CD1c-positive myeloid dendritic cell (primary cell): ENCODE measurements at regions not wholly inside any gene's neighbourhood (a gene's known extent, or its start where the extent isn't known, plus 50 kb on each side); places are given as distances from the start of the nearest gene placed in this dataset.

Experiments used
- DNase-seq: peaks from one replicate; pipeline ENCODE4 v3.0.0-alpha.2; 2016; ENCODE audit errors: extremely low spot score

DNA sequence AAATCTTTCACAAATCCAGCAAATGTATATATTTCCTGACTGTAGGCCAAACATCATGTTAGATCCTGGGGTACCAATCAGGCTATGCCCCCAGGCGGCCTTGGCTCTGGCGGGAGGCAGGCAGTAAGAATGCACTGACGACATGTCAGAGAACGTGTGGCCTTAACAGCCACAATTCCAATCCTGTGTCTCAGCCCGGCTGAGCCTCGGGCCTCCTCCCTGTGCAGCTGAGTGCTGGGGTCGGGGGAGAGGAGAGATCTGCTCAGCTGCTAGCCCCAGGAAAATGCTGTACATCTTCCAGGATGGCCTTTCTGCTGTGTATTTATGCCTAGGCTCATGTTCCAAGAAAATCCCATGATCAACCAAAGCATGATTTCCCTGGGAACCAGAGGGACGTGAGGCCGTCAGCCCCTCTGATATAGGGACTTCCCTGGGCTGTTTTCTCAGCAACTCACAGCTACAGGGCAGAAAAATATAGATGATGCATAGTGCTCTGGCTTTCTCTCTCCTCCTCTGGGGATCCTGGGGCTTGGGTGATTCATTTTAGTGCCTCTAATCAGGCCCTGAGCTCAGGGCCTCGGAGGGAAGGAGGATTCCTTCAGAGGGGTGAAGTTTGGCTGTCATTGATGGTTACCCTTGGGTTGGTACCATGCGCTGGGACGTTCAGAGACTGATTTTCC is 604.0 kb downstream of the HS3ST4 start:
- DNase-seq = no peak

DNA sequence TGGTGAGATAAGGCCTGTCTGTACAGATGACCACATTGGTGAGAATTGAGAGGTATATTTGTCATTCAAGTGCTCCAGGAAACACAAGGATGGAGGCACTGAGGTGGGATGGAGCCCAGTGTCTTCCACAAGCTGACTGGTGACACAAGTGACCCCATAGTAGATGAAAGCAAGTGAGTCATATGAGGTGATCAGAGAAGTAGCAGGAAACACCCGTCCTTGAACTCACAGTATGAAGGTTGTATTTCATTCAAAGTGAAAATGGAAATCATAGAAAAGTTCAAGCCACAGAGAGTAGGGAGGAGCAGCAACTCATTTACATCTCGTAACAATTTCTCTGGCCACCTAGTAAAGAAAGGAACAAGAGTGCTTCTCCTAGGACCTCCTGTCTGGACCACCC is 609.8 kb downstream of the HS3ST4 start:
- DNase-seq = no peak

DNA sequence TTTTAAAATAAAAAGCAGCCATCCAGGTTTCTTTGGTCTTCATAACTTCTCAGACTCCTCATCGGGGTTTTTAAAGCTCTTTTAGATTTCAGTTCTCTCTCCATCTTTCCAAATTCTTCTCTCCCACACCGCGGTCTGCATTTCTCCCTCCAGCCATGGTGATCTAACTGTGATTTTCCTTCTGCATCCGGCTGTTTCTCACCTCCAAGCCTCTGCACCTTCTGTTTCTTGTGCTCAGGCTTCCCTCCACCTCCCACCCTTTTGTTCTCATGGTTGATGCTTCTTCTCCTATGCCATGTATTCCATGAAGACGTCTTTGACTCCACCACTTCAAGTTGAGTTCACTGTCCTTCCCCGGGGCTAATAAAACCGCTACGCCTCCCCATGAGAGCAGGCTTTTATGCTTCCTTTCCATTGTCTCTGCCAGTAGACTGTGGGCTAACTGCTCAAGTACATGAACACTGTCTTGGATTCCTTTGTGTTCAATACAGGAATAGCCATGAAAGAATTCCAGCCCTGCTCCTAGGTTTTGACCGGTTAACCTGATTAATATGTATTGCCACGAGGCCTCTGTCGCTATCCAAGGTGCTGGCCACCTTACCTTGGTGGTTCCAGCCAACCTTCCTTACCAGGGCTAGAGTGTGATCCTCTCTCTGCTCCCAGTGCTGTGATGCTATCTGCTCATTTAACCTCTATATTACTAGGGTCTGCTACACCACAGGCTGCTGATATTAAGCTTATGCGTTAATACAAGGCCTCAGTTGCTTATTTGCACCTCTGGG is 625.1 kb downstream of the HS3ST4 start:
- no peak for DNase-seq

DNA sequence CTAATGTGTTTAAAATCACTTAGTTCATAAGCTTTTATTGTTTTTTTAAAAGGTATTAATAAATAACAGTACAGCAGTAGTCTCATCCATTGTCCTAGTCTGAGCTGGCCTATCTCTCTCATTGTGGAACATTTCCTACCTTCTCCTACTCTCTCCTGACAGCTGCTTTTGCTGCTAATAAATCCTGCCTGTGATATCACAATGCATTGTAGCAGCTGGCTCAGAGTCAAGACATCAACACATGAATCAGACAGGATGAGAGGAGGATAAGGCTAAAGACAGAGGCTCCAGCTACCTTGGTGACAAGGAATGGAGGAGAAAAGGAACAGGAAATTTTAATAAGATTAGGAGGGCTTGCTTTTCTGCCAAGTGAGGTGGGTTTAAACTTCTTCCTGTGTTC is 626.1 kb downstream of the HS3ST4 start:
- DNase-seq = no peak

DNA sequence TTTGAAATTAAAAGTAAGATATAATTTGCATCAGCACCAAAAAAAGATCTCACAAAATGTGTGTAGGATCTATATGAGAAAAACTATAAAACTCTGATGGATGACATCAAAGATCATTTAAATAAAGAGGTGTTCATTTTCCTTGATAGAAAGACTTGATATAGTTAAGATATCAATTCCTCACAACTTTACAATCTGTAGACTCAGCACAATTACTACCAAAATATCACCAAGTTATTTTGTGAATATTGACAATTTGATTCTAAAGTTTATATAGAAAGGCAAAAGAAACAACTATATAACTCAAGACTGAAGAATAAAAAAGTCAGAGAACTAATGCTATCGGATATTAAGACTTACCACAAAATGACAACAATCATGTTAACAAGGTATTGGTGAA is 638.9 kb downstream of the HS3ST4 start:
- no peak for DNase-seq

DNA sequence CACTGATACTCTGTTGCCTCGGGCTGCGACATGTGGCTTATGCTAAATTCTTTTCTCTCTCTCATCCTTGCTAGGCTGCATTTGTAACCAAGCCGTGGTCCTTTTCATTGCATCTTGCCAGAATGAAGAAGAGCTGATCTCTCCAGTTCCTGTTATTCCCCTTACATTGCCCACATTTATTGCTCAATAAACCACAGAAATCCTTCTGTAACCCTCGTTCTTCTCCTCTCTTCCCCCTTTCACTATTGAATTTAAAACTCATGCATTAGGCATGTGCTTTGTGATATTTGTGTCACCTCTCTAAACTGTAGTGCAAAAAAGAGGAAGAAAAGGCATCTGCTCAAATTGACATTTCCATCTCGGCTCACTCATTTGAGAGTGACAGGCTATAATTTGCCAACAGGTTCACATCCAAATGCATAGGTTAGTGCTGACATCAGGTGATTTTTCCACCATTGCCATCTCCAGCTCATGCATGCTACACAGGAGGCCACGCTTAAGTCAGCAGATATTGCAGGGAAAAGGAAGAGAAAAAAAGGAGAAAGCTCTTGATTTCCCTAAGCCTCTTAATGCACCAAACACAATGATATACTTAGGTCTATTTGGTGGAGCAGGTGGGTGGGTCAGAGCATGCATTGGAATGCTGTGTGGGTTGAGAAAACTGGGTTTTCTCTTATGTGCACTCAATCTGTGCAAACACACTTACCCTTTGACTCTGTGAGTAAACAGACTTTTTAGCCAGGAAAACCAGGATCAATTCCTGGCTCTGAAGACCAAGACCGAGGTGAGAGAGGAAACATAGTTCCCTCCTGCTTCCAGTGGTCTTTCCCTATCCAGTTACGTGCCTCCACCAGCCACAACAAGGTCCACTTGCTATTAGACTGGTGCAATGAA is 642.7 kb downstream of the HS3ST4 start:
- DNase-seq = no peak

DNA sequence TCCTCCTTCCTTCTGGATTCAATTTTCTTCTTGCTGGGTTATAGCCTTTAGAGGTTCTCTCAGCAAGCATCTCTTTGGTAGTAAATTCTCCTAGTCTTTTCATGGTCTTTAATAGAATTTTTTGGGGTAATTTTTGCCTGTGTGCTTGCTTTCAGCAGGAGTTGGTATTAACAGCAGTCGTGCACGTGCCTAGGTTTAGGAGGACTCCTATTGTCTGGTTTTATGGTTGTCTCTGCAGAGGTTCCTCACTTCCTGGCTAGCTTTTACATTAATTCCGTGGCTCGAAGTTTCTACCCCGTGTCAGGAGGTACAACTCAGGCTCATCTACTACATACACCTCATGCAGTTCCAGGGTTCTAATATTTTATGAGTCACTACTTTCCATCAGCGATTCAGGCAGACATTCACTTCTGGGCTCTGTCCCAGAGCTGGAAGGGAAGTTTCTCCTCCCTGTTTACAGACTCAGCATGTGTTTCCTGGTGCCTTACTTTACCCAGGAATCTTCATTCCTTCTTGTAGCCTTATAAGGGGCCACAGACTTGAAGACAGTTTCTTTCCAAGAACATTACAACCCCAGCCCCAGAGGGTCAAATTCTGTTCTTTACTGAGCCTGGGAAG is 643.6 kb downstream of the HS3ST4 start:
- DNase-seq = no peak

- DNase-seq = no peak
Observed at GRCh38 chr16:26342621-26343020, 650.9 kb downstream of the HS3ST4 start.

GRCh38 chr16:26344240-26344776 is 652.5 kb downstream of the HS3ST4 start:
- no peak for DNase-seq

DNA sequence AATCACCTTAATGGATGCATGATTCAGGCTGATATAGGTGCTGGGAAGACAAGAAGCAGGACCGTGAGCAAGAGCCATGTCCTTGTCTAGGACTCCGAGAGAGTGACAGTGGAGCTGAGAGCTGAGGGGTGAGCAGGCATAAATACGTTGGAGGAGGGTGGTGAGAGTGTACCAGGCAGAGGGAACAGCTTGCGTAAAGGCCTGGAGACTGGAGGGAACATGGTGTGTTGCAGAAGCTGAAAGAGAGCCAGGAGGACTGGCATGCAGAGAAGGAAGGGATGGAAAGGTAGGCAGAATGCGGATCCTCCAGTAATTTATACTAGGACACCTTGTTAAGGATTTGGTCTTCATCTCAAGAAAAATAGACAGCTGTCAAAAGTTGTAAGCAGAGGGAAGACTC is 653.2 kb downstream of the HS3ST4 start:
- no peak for DNase-seq

DNA sequence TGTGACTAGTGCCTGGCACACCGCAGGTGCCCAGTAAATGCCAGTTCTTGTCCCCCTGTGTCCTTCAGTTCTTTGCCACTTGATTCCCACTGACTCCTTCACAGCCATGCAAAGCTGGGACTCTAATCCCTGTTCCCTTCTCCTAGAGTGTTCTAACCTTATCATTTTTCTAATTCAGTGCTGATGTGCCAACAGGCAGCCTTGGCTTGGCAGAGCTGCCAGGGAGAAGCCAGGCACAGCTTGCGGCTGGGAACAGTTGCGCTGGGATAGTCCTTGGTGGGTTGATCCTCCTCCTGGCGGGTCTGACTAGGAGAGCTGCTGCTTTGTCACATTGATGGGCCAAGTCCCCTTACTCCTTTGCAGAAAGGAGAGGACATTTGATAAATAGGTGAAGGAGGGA is 654.2 kb downstream of the HS3ST4 start:
- DNase-seq = no peak

GRCh38 chr16:26348095-26348494 is 656.3 kb downstream of the HS3ST4 start:
- DNase-seq = no peak

DNA sequence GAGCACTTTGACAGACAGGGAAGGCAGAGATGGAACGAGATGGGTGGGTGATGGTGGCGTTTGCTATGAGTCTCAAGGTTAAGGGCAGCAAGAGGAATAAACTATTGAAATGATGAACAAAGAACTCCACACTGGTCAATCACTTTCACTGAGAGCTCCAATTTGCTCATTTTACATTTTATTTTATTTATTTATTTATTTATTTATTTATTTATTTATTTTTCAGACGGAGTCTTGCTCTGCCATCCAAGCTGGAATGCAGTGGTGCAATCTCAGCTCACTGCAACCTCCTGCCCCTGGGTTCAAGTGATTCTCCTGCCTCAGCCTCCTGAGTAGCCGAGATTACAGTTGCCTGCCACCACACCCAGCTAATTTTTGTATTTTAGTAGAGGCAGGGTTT is 669.1 kb downstream of the HS3ST4 start:
- no peak for DNase-seq

DNA sequence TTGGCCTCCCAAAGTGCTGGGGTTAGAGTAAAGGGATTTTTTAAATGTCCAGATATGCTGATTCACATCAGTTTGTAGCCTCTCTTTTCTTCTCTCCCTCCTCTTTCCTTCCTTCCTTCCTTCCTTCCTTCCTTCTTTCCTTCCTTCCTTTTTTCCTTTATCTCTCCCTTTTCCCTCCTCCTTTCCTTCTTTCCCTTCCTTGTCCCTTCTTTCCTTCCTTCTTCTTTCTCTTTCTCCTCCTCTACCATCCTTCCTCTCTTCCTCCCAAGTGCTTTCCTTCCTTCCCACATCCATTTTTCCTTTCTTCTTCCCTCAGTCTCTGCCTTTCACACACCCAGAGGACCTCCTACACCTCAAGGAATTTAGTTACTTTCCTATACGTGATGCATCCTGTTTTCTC is 671.8 kb downstream of the HS3ST4 start:
- DNase-seq = no peak

DNA sequence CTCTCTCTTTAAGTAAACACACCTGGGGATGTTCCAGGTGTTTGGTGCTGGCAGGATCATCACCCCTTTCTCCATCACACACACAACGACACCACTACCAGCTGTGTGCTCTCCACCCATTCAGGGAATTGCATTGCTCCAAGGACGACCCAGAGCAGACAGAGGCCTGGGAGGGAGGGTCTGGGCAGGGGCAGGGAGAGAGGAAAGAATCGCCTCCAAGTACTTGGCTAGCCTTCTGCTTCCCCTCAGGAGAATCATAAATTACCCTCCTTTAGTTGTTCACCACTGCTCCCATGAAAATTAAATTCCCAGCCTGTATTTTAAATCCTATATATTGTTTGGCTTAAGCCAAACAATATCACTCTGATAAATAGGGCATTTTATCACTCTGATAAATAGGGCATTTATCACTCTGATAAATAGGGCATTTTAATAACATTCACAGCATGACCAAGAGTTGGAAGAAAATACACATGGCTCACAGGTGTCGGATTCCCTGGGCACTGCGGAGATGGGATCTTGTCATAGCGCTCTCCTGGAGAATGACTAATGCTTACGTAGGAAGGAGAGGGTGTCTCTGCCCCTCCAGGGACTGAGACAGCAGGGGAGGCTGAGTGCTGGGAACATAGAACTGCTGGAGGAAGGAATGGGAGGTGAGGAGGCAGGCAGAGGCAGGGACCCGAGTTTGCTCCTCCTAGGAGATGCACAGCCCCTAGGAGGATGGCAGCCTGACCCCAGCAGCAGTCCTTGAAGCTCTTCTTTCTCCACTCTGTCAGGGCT is 673.6 kb downstream of the HS3ST4 start:
- no peak for DNase-seq

- no peak for DNase-seq
Observed at GRCh38 chr16:26371349-26371869, 679.6 kb downstream of the HS3ST4 start.

DNA sequence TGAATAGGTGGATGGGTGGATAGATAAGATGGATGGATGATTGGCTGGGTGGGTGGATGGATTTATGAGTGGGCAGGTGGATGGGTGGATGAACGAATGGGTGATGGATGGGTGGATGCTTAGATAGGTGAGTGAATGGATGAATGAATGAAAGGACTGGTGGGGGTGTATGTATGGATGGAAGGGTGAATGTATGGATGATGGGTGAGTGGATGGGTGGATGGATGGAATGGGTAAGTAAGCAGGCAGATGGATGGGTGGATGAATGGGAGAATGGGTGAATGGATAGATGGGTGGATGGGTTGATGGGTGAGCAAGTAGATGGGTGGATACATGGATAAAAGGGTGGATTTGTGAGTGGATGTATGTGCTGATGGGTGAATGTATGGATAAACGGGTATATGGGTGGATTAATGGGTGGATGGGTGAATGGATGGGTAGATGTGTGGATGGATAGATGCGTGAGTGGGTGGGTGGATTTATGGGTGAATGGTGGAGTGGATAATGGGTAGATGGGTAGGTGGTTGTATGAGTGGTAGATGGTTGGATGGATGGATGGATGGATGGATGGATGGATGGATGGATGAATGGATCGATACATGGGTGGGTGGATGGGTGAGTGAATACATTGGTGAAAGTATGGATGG is 682.6 kb downstream of the HS3ST4 start:
- DNase-seq = no peak

- no peak for DNase-seq
Observed at GRCh38 chr16:26382586-26382985, 684.1 kb upstream of the C16orf82 start.

- DNase-seq = no peak
Observed at GRCh38 chr16:26386096-26386495, 680.6 kb upstream of the C16orf82 start.

DNA sequence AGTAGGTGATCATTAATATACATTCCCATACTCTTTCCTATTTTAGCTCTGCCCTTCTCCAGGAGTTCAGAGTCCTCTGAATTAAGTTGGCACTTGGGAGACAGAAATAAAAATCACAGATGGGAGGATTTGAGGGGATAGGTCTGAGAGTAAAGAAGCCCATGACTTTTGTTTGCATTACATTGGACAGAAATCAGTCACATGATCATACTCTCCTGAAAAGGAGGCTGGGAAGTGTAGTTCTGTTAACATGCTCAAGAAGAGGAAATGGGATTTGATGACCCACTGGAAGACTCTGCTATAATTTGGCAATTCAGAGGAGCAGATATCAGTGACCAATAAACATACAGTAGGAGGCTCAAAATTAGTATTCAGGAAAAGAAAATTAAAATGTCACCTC is 674.9 kb upstream of the C16orf82 start:
- no peak for DNase-seq
